H1 (cell line): ENCODE measurements at regions not wholly inside any gene's neighbourhood (a gene's known extent, or its start where the extent isn't known, plus 50 kb on each side); places are given as distances from the start of the nearest gene placed in this dataset.

Experiments used
- CTCF ChIA-PET: fragments of 300-600 bp; sonication (Branson Sonifier 250); formaldehyde crosslinking; loops from one replicate; lab custom pipeline; 2021; ENCODE audit not compliant: partially characterized antibody; lab: Charles Lee
- POLR2A ChIA-PET: fragments of 300-600 bp; sonication (Branson Sonifier 250); formaldehyde crosslinking; loops from one replicate; lab custom pipeline; 2021; ENCODE audit warnings: inconsistent platforms; ENCODE audit not compliant: partially characterized antibody; lab: Charles Lee
- DNase-seq, 2 experiments: peaks; one replicate each; pipeline versions ENCODE4 v3.0.0 to v3.0.0-alpha.2; 2010 to 2022; ENCODE audit warnings: low spot score in 2 of 2, low read depth in 1 of 2, mixed read lengths in 1 of 2
- FAIRE-seq: peaks from 2 replicates; lab custom pipeline; 2011; peaks lifted over from hg19 to GRCh38; lab: Jason Lieb, UNC
- H2AFZ ChIP-seq: 2 replicates; pipeline ENCODE4 v1.8.1; 2012; ENCODE audit warnings: low read length, inconsistent platforms
- H2AK5ac ChIP-seq: 2 replicates; pipeline ENCODE4 v1.6.1; 2013; ENCODE audit warnings: low read depth, low read length
- H2BK120ac ChIP-seq: replicated peaks from 2 replicates; pipeline ENCODE3; 2013; ENCODE audit warnings: low read depth, low read length, inconsistent platforms
- H2BK12ac ChIP-seq: 2 replicates; pipeline ENCODE4 v1.6.1; 2013; ENCODE audit warnings: low read depth, low read length
- H2BK15ac ChIP-seq: 2 replicates; pipeline ENCODE4 v1.6.1; 2013; ENCODE audit warnings: low read length
- H2BK20ac ChIP-seq: 2 replicates; pipeline ENCODE4 v1.6.1; 2013; ENCODE audit warnings: low read length
- H2BK5ac ChIP-seq: 2 replicates; pipeline ENCODE4 v1.6.1; 2013; ENCODE audit warnings: low read depth, low read length
- H3K14ac ChIP-seq: 2 replicates; pipeline ENCODE4 v1.6.1; 2013; ENCODE audit warnings: inconsistent platforms; ENCODE audit not compliant: insufficient read length
- H3K18ac ChIP-seq: 2 replicates; pipeline ENCODE4 v1.6.1; 2013; ENCODE audit warnings: low read length; ENCODE audit errors: extremely low read depth
- H3K23ac ChIP-seq: 2 replicates; pipeline ENCODE4 v1.6.1; 2013; ENCODE audit warnings: inconsistent platforms; ENCODE audit not compliant: insufficient read length
- H3K23me2 ChIP-seq: 2 replicates; pipeline ENCODE4 v1.6.1; 2013; ENCODE audit warnings: low read depth, low read length
- H3K27ac ChIP-seq: 2 replicates; pipeline ENCODE4 v1.6.1; 2011; ENCODE audit warnings: low read depth, low read length, inconsistent platforms
- H3K27me3 ChIP-seq, 4 experiments: replicated peaks in 1 of 4; 1 replicate in 1 of 4; 2 replicates in 3 of 4; pipeline versions ENCODE4 v1.6.1 to v1.8.1; 2011 to 2013; ENCODE audit warnings: low read length in 3 of 4, mild to moderate bottlenecking in 3 of 4, inconsistent platforms in 2 of 4, mixed read lengths in 2 of 4, moderate library complexity in 1 of 4; ENCODE audit not compliant: control insufficient read depth in 3 of 4, insufficient read depth in 3 of 4; ENCODE audit errors: extremely low read depth in 1 of 4
- H3K36me3 ChIP-seq, 4 experiments: 2 replicates each; pipeline versions ENCODE4 v1.6.1 to v1.8.1; 2011 to 2013; ENCODE audit warnings: mild to moderate bottlenecking in 4 of 4, low read length in 3 of 4, moderate library complexity in 2 of 4, control low read depth in 1 of 4, inconsistent platforms in 1 of 4; ENCODE audit not compliant: insufficient read depth in 4 of 4, control insufficient read depth in 2 of 4
- H3K4ac ChIP-seq: replicated peaks from 2 replicates; pipeline ENCODE3; 2013; ENCODE audit warnings: low read length, low read depth, mixed read lengths, inconsistent platforms; ENCODE audit not compliant: insufficient read length
- H3K4me1 ChIP-seq, 4 experiments: replicated peaks in 1 of 4; 1 replicate in 1 of 4; 2 replicates in 3 of 4; pipeline versions ENCODE4 v1.6.1 to v1.8.1; 2011 to 2013; ENCODE audit warnings: low read length in 3 of 4, inconsistent platforms in 2 of 4, mixed read lengths in 1 of 4; ENCODE audit not compliant: insufficient read depth in 4 of 4, control insufficient read depth in 3 of 4
- H3K4me2 ChIP-seq, 2 experiments: 2 replicates each; pipeline versions ENCODE4 v1.6.1 to v1.8.1; 2011 to 2013; ENCODE audit warnings: low read depth in 2 of 2, low read length in 2 of 2, control low read depth in 1 of 2, inconsistent platforms in 1 of 2, mild to moderate bottlenecking in 1 of 2; ENCODE audit not compliant: insufficient read depth in 1 of 2
- H3K4me3 ChIP-seq, 4 experiments: fragments of 200-600, 300-600 bp in 1 of 4; sonication (generic), shearing (Covaris generic), sonication (Bioruptor Twin) in 1 of 4; 2 replicates each; pipeline versions ENCODE4 v1.5.1 to v1.8.1; 2011 to 2016; ENCODE audit warnings: low read length in 4 of 4, low read depth in 3 of 4, control low read depth in 2 of 4, inconsistent platforms in 2 of 4, mild to moderate bottlenecking in 2 of 4, mixed read lengths in 1 of 4, moderate library complexity in 1 of 4; ENCODE audit not compliant: insufficient read depth in 2 of 4; ENCODE audit errors: extremely low read depth in 1 of 4
- H3K56ac ChIP-seq: replicated peaks from 2 replicates; pipeline ENCODE3; 2013; ENCODE audit warnings: low read depth, mild to moderate bottlenecking, mixed read lengths, low read length, inconsistent platforms; ENCODE audit not compliant: insufficient read length
- H3K79me1 ChIP-seq: 2 replicates; pipeline ENCODE4 v1.6.1; 2013; ENCODE audit warnings: low read depth, low read length, control low read depth
- H3K79me2 ChIP-seq, 2 experiments: 2 replicates each; pipeline versions ENCODE4 v1.6.1 to v1.8.1; 2012 to 2013; ENCODE audit warnings: low read length in 2 of 2, mild to moderate bottlenecking in 2 of 2, inconsistent platforms in 1 of 2; ENCODE audit not compliant: insufficient read depth in 2 of 2, control insufficient read depth in 1 of 2
- H3K9ac ChIP-seq, 4 experiments: replicated peaks in 1 of 4; 1 replicate in 1 of 4; 2 replicates in 3 of 4; pipeline versions ENCODE4 v1.6.1 to v1.8.1; 2011 to 2013; ENCODE audit warnings: low read depth in 3 of 4, low read length in 3 of 4, control low read depth in 2 of 4, mild to moderate bottlenecking in 2 of 4, moderate library complexity in 2 of 4, inconsistent platforms in 1 of 4; ENCODE audit errors: extremely low read depth in 1 of 4
- H3K9me3 ChIP-seq, 2 experiments: 2 replicates each; pipeline versions ENCODE4 v1.6.1 to v1.8.1; 2012 to 2013; ENCODE audit warnings: mild to moderate bottlenecking in 2 of 2, moderate library complexity in 2 of 2, control low read depth in 1 of 2, inconsistent platforms in 1 of 2, low read depth in 1 of 2, low read length in 1 of 2, mixed read lengths in 1 of 2; ENCODE audit not compliant: insufficient read depth in 2 of 2
- H4K20me1 ChIP-seq, 2 experiments: replicated peaks in 1 of 2; 2 replicates each; pipeline versions ENCODE3 to v1.8.1; 2011 to 2013; ENCODE audit warnings: inconsistent platforms in 2 of 2, low read length in 2 of 2, mild to moderate bottlenecking in 1 of 2; ENCODE audit not compliant: insufficient read depth in 2 of 2, control insufficient read depth in 1 of 2
- H4K5ac ChIP-seq: 2 replicates; pipeline ENCODE4 v1.6.1; 2013; ENCODE audit warnings: low read length, low read depth, mixed read lengths, inconsistent platforms; ENCODE audit not compliant: insufficient read length
- H4K8ac ChIP-seq: 2 replicates; pipeline ENCODE4 v1.8.0; 2013; ENCODE audit warnings: mild to moderate bottlenecking, moderate library complexity, low read length, inconsistent platforms; ENCODE audit not compliant: insufficient read depth; ENCODE audit errors: extremely low read depth
- H4K91ac ChIP-seq: replicated peaks from 2 replicates; pipeline ENCODE3; 2013; ENCODE audit warnings: low read length, mixed read lengths, inconsistent platforms; ENCODE audit not compliant: insufficient read length
- ATF2 ChIP-seq: IDR thresholded peaks from 2 replicates; pipeline ENCODE4 v1.6.1; 2012; ENCODE audit warnings: low read length, inconsistent platforms
- SIX5 ChIP-seq: IDR thresholded peaks from 2 replicates; pipeline ENCODE4 v1.6.1; 2011; ENCODE audit warnings: mild to moderate bottlenecking, low read depth, low read length
- SP2 ChIP-seq: IDR thresholded peaks from 2 replicates; pipeline ENCODE4 v1.6.1; 2012; ENCODE audit warnings: mild to moderate bottlenecking, low read length, inconsistent platforms
- USF2 ChIP-seq: IDR thresholded peaks from 2 replicates; pipeline ENCODE4 v1.6.1; 2011; ENCODE audit warnings: low read length, improper control_type of control experiment
- WGBS, 2 experiments: shearing (Covaris generic) in 1 of 2; methylation state at CpG; one replicate each; pipeline versions ENCODE4 v1.1.6 to v1.1.7; 2013 to 2015; ENCODE audit warnings: low lambda C conversion rate in 2 of 2, mixed read lengths in 2 of 2, inconsistent platforms in 1 of 2, low coverage in 1 of 2, missing lambda C conversion rate in 1 of 2; ENCODE audit not compliant: insufficient replicate concordance in 2 of 2, insufficient coverage in 1 of 2, insufficient read length in 1 of 2; ENCODE audit errors: extremely low coverage in 1 of 2, missing lambda C conversion rate in 1 of 2; 5-methylcytosine and 5-hydroxymethylcytosine counted together

GRCh38 chr9:15369871-15370270 is 52.8 kb upstream of the SNAPC3 start:
- no peak for FAIRE-seq
- Histone ChIP-seq H4K5ac (no peak overlapping the region), H3K4ac (no peak overlapping the region), H4K20me1 (no peaks in the 10 kb centered on the region), H2BK15ac (no peak overlapping the region), H3K23ac (no peak overlapping the region), H2BK5ac (no peak overlapping the region), H3K4me1 (peaks cover 0 to 2% (median 0%) of the 10 kb centered on the region in 4 experiments; a peak in 2 of 7 replicates), H3K4me2 (no peak overlapping the region), H2BK120ac (no peak overlapping the region), H3K9me3 (no peaks in the 10 kb centered on the region), H3K79me1 (no peaks in the 10 kb centered on the region), H3K14ac (no peak overlapping the region), H3K56ac (no peak overlapping the region), H2BK20ac (no peak overlapping the region), H4K8ac (no peak overlapping the region), H3K79me2 (no peaks in the 10 kb centered on the region), H2BK12ac (no peak overlapping the region), H3K27ac (no peak overlapping the region), H4K91ac (no peak overlapping the region), H2AFZ (no peak overlapping the region), H3K9ac (no peak overlapping the region), H3K18ac (no peak overlapping the region), H2AK5ac (no peak overlapping the region), H3K4me3 (no peak overlapping the region), H3K23me2 (no peaks in the 10 kb centered on the region), H3K27me3 (no peaks in the 10 kb centered on the region), H3K36me3 (no peaks in the 10 kb centered on the region)
- TF ChIP-seq ATF2 (no peak), SP2 (no peak), USF2 (no peak), SIX5 (no peak)
- no peak for DNase-seq
- 94% methylated on average over 1 of the region's 1 CpG; no CpG with 5 or more reads in 1 of the 2 experiments for WGBS, 2 experiments
- CTCF ChIA-PET = interaction anchor here (0.7 to 1.5 kb wide), 6 partner anchors 14 to 235 kb away, joined by 3 to 4 read pairs (median 4); partner anchors contain the start of gene CCDC171
- POLR2A ChIA-PET = no interaction called here
